ENCODE measurements at regions not wholly inside any gene's neighbourhood (a gene's known extent, or its start where the extent isn't known, plus 50 kb on each side); places are given as distances from the start of the nearest gene placed in this dataset.

DNA sequence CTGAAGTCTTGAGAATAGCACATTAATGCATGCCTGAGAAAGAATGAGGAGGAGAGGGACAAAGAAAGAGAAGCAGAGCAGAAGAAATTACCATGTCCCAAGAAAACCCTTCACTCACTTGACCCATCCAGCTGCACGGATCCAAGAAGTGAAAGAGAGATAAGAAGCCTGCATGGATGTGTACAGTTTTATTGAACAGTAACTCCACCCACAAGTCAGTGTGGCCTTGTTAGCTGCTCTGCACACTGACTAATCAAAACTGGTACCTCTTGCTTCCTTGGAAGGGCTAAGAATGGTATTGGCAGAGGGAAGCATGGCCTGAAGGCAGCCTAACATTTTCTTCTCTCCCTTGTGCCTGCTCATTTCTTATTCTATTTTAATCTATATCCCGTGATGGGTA, 163.9 kb downstream of the SLC7A11 start:
- no TSS peak for BruUV-seq (replicated peaks)

More for the DNA sequence above, 163.9 kb downstream of the SLC7A11 start:
- H2BK5ac ChIP-seq (ENCODE audit: low read depth, low read length, poor library complexity, severe bottlenecking): no peak overlapping the region
- H2BK20ac ChIP-seq (ENCODE audit: low read depth, low read length): no peak overlapping the region; the same call in 1 of the 2 replicates
- no peak overlapping the region for H3K27ac ChIP-seq (ENCODE audit: insufficient read depth, low read length)
- no peak overlapping the region for H2AK9ac ChIP-seq (replicated peaks; ENCODE audit: low read depth, low read length, poor library complexity)
- H3K9ac ChIP-seq (ENCODE audit: low read depth, low read length): no peak overlapping the region
- no peak overlapping the region for H2BK15ac ChIP-seq (ENCODE audit: low read depth, low read length)
- CTCF ChIA-PET: no interaction called here
- H4K20me1 ChIP-seq (ENCODE audit: insufficient read depth, low read length): no peaks in the 10 kb centered on the region
- H2AK5ac ChIP-seq (ENCODE audit: low read depth, low read length): no peak overlapping the region
- in situ Hi-C loops (cut with MboI; ENCODE audit: low sequenced_read_pairs): no loop called here
- H3K4me2 ChIP-seq (ENCODE audit: low read depth, low read length): no peak overlapping the region
- no peaks in the 10 kb centered on the region for H3K27me3 ChIP-seq (ENCODE audit: control insufficient read depth, insufficient read depth, low read length)
- ATAC-seq (ENCODE audit: low read depth) (peak; percentile 59), DNase-seq (peak; percentile 14)
- no peak overlapping the region for H3K23ac ChIP-seq (ENCODE audit: low read depth, low read length)
- no peak overlapping the region for H3K18ac ChIP-seq (ENCODE audit: low read depth, low read length)
- no peak overlapping the region for H2AFZ ChIP-seq (replicated peaks; ENCODE audit: low read length, poor library complexity)
- POLR2A ChIA-PET (ENCODE audit: unreplicated experiment): interaction anchor here (0.6 kb wide), 1 partner anchor 29 kb away, joined by 3 read pairs; no protein-coding TSS in a partner anchor
- dilution Hi-C loops (cut with HindIII; ENCODE audit: low sequenced_read_pairs, unreplicated experiment): no loop called here
- H4K8ac ChIP-seq (ENCODE audit: low read depth in 2 of 2, low read length in 2 of 2): peak overlapping the region in 1 of 2 experiments; percentile 47; a peak in 1 of 4 replicates
- H3K4me1 ChIP-seq (ENCODE audit: control insufficient read depth, insufficient read depth, low read length): no peaks in the 10 kb centered on the region
- no peak overlapping the region for H4K5ac ChIP-seq (ENCODE audit: low read depth, low read length)
- no peak overlapping the region for H3K4ac ChIP-seq (ENCODE audit: low read depth, low read length)
- no peak overlapping the region for H3K4me3 ChIP-seq (ENCODE audit: insufficient read depth, low read depth, low read length)
- no peaks in the 10 kb centered on the region for H3K36me3 ChIP-seq (ENCODE audit: control insufficient read depth, insufficient read depth, low read length)
- no CpG with 5 or more reads among the region's 2 CpGs for WGBS, 2 experiments (ENCODE audit: extremely low coverage in 2 of 2, insufficient read length in 1 of 2)
- no peak overlapping the region; the same call in 1 of the 2 replicates for H4K91ac ChIP-seq (ENCODE audit: insufficient read depth, low read depth, low read length)
- no peaks in the 10 kb centered on the region for H3K9me1 ChIP-seq (ENCODE audit: insufficient read depth, low read length)
- no peaks in the 10 kb centered on the region for H3K79me1 ChIP-seq (ENCODE audit: low read depth in 1 of 2, low read length in 2 of 2)
- no peaks in the 10 kb centered on the region for H3K9me3 ChIP-seq (ENCODE audit: control insufficient read depth, insufficient read depth, low read length)
- intact Hi-C loops (cut with micrococcal nuclease): no loop called here
- H3K14ac ChIP-seq (replicated peaks; ENCODE audit: low read depth, low read length): no peak overlapping the region
- H3K56ac ChIP-seq (ENCODE audit: extremely low read depth, insufficient read depth, low read length): no peak overlapping the region
- TF ChIP-seq SMC3 (IDR thresholded peaks at IDR 0.05; ENCODE audit: low read depth, low read length) (no peak), BHLHE40 (IDR thresholded peaks at IDR 0.05; ENCODE audit: low read depth, low read length) (no peak), RAD21 (IDR thresholded peaks at IDR 0.05; ENCODE audit: low read length) (no peak), MXI1 (IDR thresholded peaks at IDR 0.05; ENCODE audit: borderline replicate concordance, low read depth, low read length) (no peak), POLR2A (IDR thresholded peaks at IDR 0.05; ENCODE audit: low read depth, low read length) (no peak), NFE2L2 (IDR thresholded peaks at IDR 0.05; ENCODE audit: low read depth, low read length) (no peak), FOS (IDR thresholded peaks at IDR 0.05; ENCODE audit: low read depth, low read length) (no peak), MAFK (IDR thresholded peaks at IDR 0.05; ENCODE audit: low read depth, low read length) (no peak), RCOR1 (IDR thresholded peaks at IDR 0.05; ENCODE audit: insufficient replicate concordance, low read length) (no peak), RFX5 (IDR thresholded peaks at IDR 0.05; ENCODE audit: low read depth, low read length) (no peak), CEBPB (IDR thresholded peaks at IDR 0.05; ENCODE audit: low read depth, low read length) (no peak), CHD1 (IDR thresholded peaks at IDR 0.05; ENCODE audit: low read depth, low read length) (no peak), MAZ (IDR thresholded peaks at IDR 0.05; ENCODE audit: borderline replicate concordance, low read depth, low read length) (no peak)
- TF ChIP-seq, protein P1, sequence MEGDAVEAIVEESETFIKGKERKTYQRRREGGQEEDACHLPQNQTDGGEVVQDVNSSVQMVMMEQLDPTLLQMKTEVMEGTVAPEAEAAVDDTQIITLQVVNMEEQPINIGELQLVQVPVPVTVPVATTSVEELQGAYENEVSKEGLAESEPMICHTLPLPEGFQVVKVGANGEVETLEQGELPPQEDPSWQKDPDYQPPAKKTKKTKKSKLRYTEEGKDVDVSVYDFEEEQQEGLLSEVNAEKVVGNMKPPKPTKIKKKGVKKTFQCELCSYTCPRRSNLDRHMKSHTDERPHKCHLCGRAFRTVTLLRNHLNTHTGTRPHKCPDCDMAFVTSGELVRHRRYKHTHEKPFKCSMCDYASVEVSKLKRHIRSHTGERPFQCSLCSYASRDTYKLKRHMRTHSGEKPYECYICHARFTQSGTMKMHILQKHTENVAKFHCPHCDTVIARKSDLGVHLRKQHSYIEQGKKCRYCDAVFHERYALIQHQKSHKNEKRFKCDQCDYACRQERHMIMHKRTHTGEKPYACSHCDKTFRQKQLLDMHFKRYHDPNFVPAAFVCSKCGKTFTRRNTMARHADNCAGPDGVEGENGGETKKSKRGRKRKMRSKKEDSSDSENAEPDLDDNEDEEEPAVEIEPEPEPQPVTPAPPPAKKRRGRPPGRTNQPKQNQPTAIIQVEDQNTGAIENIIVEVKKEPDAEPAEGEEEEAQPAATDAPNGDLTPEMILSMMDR (conservative IDR thresholded peaks at IDR 0.05; ENCODE audit: low read depth, low read length): no peak
- TF ChIP-seq, protein P2, sequence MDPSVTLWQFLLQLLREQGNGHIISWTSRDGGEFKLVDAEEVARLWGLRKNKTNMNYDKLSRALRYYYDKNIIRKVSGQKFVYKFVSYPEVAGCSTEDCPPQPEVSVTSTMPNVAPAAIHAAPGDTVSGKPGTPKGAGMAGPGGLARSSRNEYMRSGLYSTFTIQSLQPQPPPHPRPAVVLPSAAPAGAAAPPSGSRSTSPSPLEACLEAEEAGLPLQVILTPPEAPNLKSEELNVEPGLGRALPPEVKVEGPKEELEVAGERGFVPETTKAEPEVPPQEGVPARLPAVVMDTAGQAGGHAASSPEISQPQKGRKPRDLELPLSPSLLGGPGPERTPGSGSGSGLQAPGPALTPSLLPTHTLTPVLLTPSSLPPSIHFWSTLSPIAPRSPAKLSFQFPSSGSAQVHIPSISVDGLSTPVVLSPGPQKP (IDR thresholded peaks at IDR 0.05; ENCODE audit: borderline replicate concordance, low read depth, low read length): no peak
- TF ChIP-seq, protein P3, sequence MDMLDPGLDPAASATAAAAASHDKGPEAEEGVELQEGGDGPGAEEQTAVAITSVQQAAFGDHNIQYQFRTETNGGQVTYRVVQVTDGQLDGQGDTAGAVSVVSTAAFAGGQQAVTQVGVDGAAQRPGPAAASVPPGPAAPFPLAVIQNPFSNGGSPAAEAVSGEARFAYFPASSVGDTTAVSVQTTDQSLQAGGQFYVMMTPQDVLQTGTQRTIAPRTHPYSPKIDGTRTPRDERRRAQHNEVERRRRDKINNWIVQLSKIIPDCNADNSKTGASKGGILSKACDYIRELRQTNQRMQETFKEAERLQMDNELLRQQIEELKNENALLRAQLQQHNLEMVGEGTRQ (IDR thresholded peaks at IDR 0.05; ENCODE audit: low read depth, low read length): no peak
- H2BK120ac ChIP-seq (ENCODE audit: low read depth, low read length): no peak overlapping the region

All from IMR-90 (cell line).